ENCODE measurements at regions not wholly inside any gene's neighbourhood (a gene's known extent, or its start where the extent isn't known, plus 50 kb on each side); places are given as distances from the start of the nearest gene placed in this dataset.

DNA sequence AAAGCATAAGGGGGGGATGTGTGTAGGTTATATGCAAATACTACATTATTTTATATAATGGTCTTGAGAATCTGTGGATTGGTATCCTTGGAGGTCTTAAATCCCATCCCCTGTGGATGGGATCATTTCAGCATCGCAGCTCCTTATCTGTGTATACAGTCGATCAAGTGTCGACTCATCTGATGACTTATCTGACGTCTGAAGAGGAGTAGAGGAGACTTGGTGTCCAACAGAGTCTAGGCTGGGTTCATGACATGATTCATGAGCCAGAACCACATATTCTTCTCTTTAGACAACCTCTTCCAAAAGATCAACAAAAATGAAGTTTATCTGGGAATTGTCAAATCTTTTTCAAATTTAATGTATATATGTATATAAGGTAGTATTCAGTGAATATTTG, 220.7 kb downstream of the NR2F2 start:
- Histone ChIP-seq H3K14ac (ENCODE audit: low read length) (no peak overlapping the region), H2AFZ (ENCODE audit: low read length) (no peak overlapping the region), H3K36me3 (replicated peaks in 1 of 2; ENCODE audit: control insufficient read depth in 2 of 2, insufficient read depth in 2 of 2, low read length in 2 of 2) (no peaks in the 10 kb centered on the region), H3K9me3 (replicated peaks in 1 of 2; ENCODE audit: control insufficient read depth in 2 of 2, insufficient read depth in 1 of 2, low read depth in 1 of 2, low read length in 2 of 2) (peaks cover 0 to 2% of the 10 kb centered on the region in 2 donors), H3K4me1 (ENCODE audit: control insufficient read depth in 2 of 2, insufficient read depth in 1 of 2, low read depth in 1 of 2, low read length in 2 of 2) (no peaks in the 10 kb centered on the region), H3K9ac (ENCODE audit: low read depth, low read length, poor library complexity) (no peak overlapping the region), H3K27ac (replicated peaks; ENCODE audit: low read length) (no peak overlapping the region), H2BK5ac (ENCODE audit: low read length) (no peak overlapping the region), H2AK5ac (ENCODE audit: low read depth, low read length) (no peak overlapping the region), H3K23ac (ENCODE audit: low read depth, low read length, poor library complexity) (no peak overlapping the region), H2BK15ac (ENCODE audit: low read length) (no peak overlapping the region), H3K4ac (ENCODE audit: low read length) (no peak overlapping the region), H4K8ac (ENCODE audit: low read depth, low read length) (no peak overlapping the region), H3K18ac (ENCODE audit: low read length) (no peak overlapping the region), H3K4me3 (ENCODE audit: low read length in 2 of 2) (no peak overlapping the region), H3K4me2 (ENCODE audit: insufficient read depth, low read length, poor library complexity, severe bottlenecking) (no peak overlapping the region), H2BK120ac (ENCODE audit: low read depth, low read length) (no peak overlapping the region), H2BK12ac (ENCODE audit: low read length) (no peak overlapping the region), H3K79me1 (ENCODE audit: low read depth, low read length) (no peaks in the 10 kb centered on the region), H4K91ac (ENCODE audit: low read depth, low read length, poor library complexity) (no peak overlapping the region), H3K27me3 (ENCODE audit: control insufficient read depth in 3 of 3, insufficient read depth in 3 of 3, low read depth in 1 of 3, low read length in 3 of 3) (no peaks in the 10 kb centered on the region)
- no CpG with 5 or more reads among the region's 4 CpGs for WGBS, 2 donors (ENCODE audit: extremely low coverage in 2 of 2, insufficient read length in 2 of 2, insufficient replicate concordance in 1 of 2)
- no peak for DNase-seq (ENCODE audit: low spot score)

DNA sequence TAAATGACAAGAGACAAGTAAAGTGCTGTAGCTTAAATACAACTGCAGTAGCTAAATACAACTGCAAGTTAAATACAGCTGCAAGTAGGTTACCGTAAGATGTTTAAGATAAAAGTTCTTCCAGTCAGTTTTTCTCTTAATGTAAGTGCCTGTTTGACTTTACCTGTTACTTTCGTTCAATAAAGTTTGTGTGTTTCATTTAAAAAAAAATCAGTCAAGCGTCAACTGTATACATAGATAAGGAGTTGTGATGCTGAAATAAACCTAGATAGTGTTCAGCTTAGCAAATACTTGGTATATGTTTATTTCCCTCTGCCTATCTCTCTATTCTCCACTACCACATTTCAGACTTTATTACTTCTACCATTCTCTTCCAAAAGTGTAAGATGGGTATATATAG, 221.2 kb downstream of the NR2F2 start:
- H2BK15ac ChIP-seq (ENCODE audit: low read length): no peak overlapping the region
- no peaks in the 10 kb centered on the region for H3K4me1 ChIP-seq (ENCODE audit: control insufficient read depth in 2 of 2, insufficient read depth in 1 of 2, low read depth in 1 of 2, low read length in 2 of 2)
- no CpG with 5 or more reads among the region's 3 CpGs for WGBS, 2 donors (ENCODE audit: extremely low coverage in 2 of 2, insufficient read length in 2 of 2, insufficient replicate concordance in 1 of 2)
- H2BK5ac ChIP-seq (ENCODE audit: low read length): no peak overlapping the region
- no peak overlapping the region for H2AK5ac ChIP-seq (ENCODE audit: low read depth, low read length)
- H3K9ac ChIP-seq (ENCODE audit: low read depth, low read length, poor library complexity): no peak overlapping the region
- no peak overlapping the region for H3K4ac ChIP-seq (ENCODE audit: low read length)
- H2AFZ ChIP-seq (ENCODE audit: low read length): no peak overlapping the region
- H3K4me2 ChIP-seq (ENCODE audit: insufficient read depth, low read length, poor library complexity, severe bottlenecking): no peak overlapping the region
- H3K14ac ChIP-seq (ENCODE audit: low read length): no peak overlapping the region
- no peak overlapping the region for H3K18ac ChIP-seq (ENCODE audit: low read length)
- no peak overlapping the region for H4K8ac ChIP-seq (ENCODE audit: low read depth, low read length)
- no peak overlapping the region for H3K4me3 ChIP-seq (ENCODE audit: low read length in 2 of 2)
- no peak overlapping the region for H3K23ac ChIP-seq (ENCODE audit: low read depth, low read length, poor library complexity)
- no peak overlapping the region for H4K91ac ChIP-seq (ENCODE audit: low read depth, low read length, poor library complexity)
- H3K27me3 ChIP-seq (ENCODE audit: control insufficient read depth in 3 of 3, insufficient read depth in 3 of 3, low read depth in 1 of 3, low read length in 3 of 3): no peaks in the 10 kb centered on the region
- H3K27ac ChIP-seq (replicated peaks; ENCODE audit: low read length): no peak overlapping the region
- no peak for DNase-seq (ENCODE audit: low spot score)
- no peaks in the 10 kb centered on the region for H3K79me1 ChIP-seq (ENCODE audit: low read depth, low read length)
- H2BK12ac ChIP-seq (ENCODE audit: low read length): no peak overlapping the region
- peaks cover 0 to 2% of the 10 kb centered on the region in 2 donors for H3K9me3 ChIP-seq (replicated peaks in 1 of 2; ENCODE audit: control insufficient read depth in 2 of 2, insufficient read depth in 1 of 2, low read depth in 1 of 2, low read length in 2 of 2)
- no peak overlapping the region for H2BK120ac ChIP-seq (ENCODE audit: low read depth, low read length)
- H3K36me3 ChIP-seq (replicated peaks in 1 of 2; ENCODE audit: control insufficient read depth in 2 of 2, insufficient read depth in 2 of 2, low read length in 2 of 2): no peaks in the 10 kb centered on the region

DNA sequence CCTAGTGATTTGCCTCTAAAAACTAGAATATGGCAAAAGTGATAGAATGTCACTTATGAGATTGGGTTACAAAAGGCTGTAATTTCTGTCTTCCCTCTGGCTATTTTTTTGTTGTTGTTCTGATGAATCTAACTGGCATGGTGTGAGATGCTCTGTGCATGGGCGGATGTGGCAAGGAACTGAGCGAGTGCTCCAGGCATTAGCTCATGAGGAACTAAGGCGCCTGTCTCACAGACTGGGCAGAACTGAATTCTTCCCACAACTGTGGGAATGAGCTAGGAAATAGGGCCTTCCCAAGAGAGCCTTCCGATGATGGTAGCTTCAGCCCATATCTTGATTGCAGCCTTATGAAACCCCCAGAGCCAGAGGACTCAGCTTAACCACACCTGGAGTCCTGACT, 222.5 kb downstream of the NR2F2 start:
- no peaks in the 10 kb centered on the region for H3K36me3 ChIP-seq (replicated peaks in 1 of 2; ENCODE audit: control insufficient read depth in 2 of 2, insufficient read depth in 2 of 2, low read length in 2 of 2)
- WGBS, 2 donors (ENCODE audit: extremely low coverage in 2 of 2, insufficient read length in 2 of 2, insufficient replicate concordance in 1 of 2): no CpG with 5 or more reads among the region's 4 CpGs
- H2BK5ac ChIP-seq (ENCODE audit: low read length): no peak overlapping the region
- no peak for DNase-seq (ENCODE audit: low spot score)
- H3K18ac ChIP-seq (ENCODE audit: low read length): no peak overlapping the region
- H3K23ac ChIP-seq (ENCODE audit: low read depth, low read length, poor library complexity): no peak overlapping the region
- no peak overlapping the region for H2BK12ac ChIP-seq (ENCODE audit: low read length)
- H3K4ac ChIP-seq (ENCODE audit: low read length): no peak overlapping the region
- no peak overlapping the region for H3K4me2 ChIP-seq (ENCODE audit: insufficient read depth, low read length, poor library complexity, severe bottlenecking)
- no peak overlapping the region for H3K14ac ChIP-seq (ENCODE audit: low read length)
- no peak overlapping the region for H3K9ac ChIP-seq (ENCODE audit: low read depth, low read length, poor library complexity)
- no peaks in the 10 kb centered on the region for H3K4me1 ChIP-seq (ENCODE audit: control insufficient read depth in 2 of 2, insufficient read depth in 1 of 2, low read depth in 1 of 2, low read length in 2 of 2)
- H3K79me1 ChIP-seq (ENCODE audit: low read depth, low read length): no peaks in the 10 kb centered on the region
- no peak overlapping the region for H3K4me3 ChIP-seq (ENCODE audit: low read length in 2 of 2)
- no peak overlapping the region for H4K91ac ChIP-seq (ENCODE audit: low read depth, low read length, poor library complexity)
- H2AFZ ChIP-seq (ENCODE audit: low read length): no peak overlapping the region
- H2BK120ac ChIP-seq (ENCODE audit: low read depth, low read length): no peak overlapping the region
- H2BK15ac ChIP-seq (ENCODE audit: low read length): no peak overlapping the region
- H3K27ac ChIP-seq (replicated peaks; ENCODE audit: low read length): no peak overlapping the region
- H2AK5ac ChIP-seq (ENCODE audit: low read depth, low read length): no peak overlapping the region
- no peaks in the 10 kb centered on the region for H3K27me3 ChIP-seq (ENCODE audit: control insufficient read depth in 3 of 3, insufficient read depth in 3 of 3, low read depth in 1 of 3, low read length in 3 of 3)
- H4K8ac ChIP-seq (ENCODE audit: low read depth, low read length): no peak overlapping the region
- peaks cover 0 to 2% of the 10 kb centered on the region in 2 donors for H3K9me3 ChIP-seq (replicated peaks in 1 of 2; ENCODE audit: control insufficient read depth in 2 of 2, insufficient read depth in 1 of 2, low read depth in 1 of 2, low read length in 2 of 2)

DNA sequence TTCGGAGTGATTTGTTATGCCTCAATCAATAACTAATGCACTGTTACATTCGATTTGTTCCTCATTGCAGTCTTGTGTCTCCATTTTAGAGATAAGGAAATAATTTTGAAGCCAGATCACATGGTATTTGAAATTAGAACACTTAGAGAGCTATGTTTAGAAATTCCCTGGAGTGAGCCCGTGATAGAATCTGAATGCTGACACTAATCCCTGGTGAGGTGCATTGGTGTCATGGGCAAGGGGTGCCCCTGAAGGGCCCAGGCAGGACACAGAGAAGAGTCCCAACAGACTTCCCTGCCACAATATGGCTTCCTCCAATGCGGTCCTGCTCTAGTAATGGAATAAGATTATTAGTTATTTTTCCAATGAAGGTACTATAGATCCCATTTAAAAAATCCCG, 223.0 kb downstream of the NR2F2 start:
- peaks cover 0 to 2% of the 10 kb centered on the region in 2 donors for H3K9me3 ChIP-seq (replicated peaks in 1 of 2; ENCODE audit: control insufficient read depth in 2 of 2, insufficient read depth in 1 of 2, low read depth in 1 of 2, low read length in 2 of 2)
- no peak overlapping the region for H3K27ac ChIP-seq (replicated peaks; ENCODE audit: low read length)
- H3K79me1 ChIP-seq (ENCODE audit: low read depth, low read length): no peaks in the 10 kb centered on the region
- H3K9ac ChIP-seq (ENCODE audit: low read depth, low read length, poor library complexity): no peak overlapping the region
- H2BK5ac ChIP-seq (ENCODE audit: low read length): no peak overlapping the region
- no peak overlapping the region for H4K8ac ChIP-seq (ENCODE audit: low read depth, low read length)
- no peak overlapping the region for H3K4me3 ChIP-seq (ENCODE audit: low read length in 2 of 2)
- H3K4ac ChIP-seq (ENCODE audit: low read length): no peak overlapping the region
- H2AFZ ChIP-seq (ENCODE audit: low read length): no peak overlapping the region
- H3K4me1 ChIP-seq (ENCODE audit: control insufficient read depth in 2 of 2, insufficient read depth in 1 of 2, low read depth in 1 of 2, low read length in 2 of 2): no peaks in the 10 kb centered on the region
- DNase-seq (ENCODE audit: low spot score): no peak
- no peak overlapping the region for H3K18ac ChIP-seq (ENCODE audit: low read length)
- H2BK12ac ChIP-seq (ENCODE audit: low read length): no peak overlapping the region
- no peak overlapping the region for H2BK15ac ChIP-seq (ENCODE audit: low read length)
- no peak overlapping the region for H3K23ac ChIP-seq (ENCODE audit: low read depth, low read length, poor library complexity)
- WGBS, 2 donors (ENCODE audit: extremely low coverage in 2 of 2, insufficient read length in 2 of 2, insufficient replicate concordance in 1 of 2): no CpG with 5 or more reads among the region's 5 CpGs
- H3K4me2 ChIP-seq (ENCODE audit: insufficient read depth, low read length, poor library complexity, severe bottlenecking): no peak overlapping the region
- no peak overlapping the region for H2BK120ac ChIP-seq (ENCODE audit: low read depth, low read length)
- H2AK5ac ChIP-seq (ENCODE audit: low read depth, low read length): no peak overlapping the region
- H3K36me3 ChIP-seq (replicated peaks in 1 of 2; ENCODE audit: control insufficient read depth in 2 of 2, insufficient read depth in 2 of 2, low read length in 2 of 2): no peaks in the 10 kb centered on the region
- H3K14ac ChIP-seq (ENCODE audit: low read length): no peak overlapping the region
- no peaks in the 10 kb centered on the region for H3K27me3 ChIP-seq (ENCODE audit: control insufficient read depth in 3 of 3, insufficient read depth in 3 of 3, low read depth in 1 of 3, low read length in 3 of 3)
- no peak overlapping the region for H4K91ac ChIP-seq (ENCODE audit: low read depth, low read length, poor library complexity)
